GM19468 (cell line): ENCODE measurements at regions not wholly inside any gene's neighbourhood (a gene's known extent, or its start where the extent isn't known, plus 50 kb on each side); places are given as distances from the start of the nearest gene placed in this dataset.
"Not testable (repeated sequence)": the region's sequence is repeated elsewhere in the genome, so short reads cannot be mapped to it uniquely, and the experiment has no call there.

ENCODE experiments used
- ATAC-seq: cut with Tn5 transposase; IDR thresholded peaks from one replicate; pipeline ENCODE4 v1.9.1; 2021; ENCODE audit warnings: mild to moderate bottlenecking, moderate library complexity, moderate number of reproducible peaks; ENCODE audit not compliant: unreplicated experiment; ENCODE audit errors: extremely low read depth

DNA sequence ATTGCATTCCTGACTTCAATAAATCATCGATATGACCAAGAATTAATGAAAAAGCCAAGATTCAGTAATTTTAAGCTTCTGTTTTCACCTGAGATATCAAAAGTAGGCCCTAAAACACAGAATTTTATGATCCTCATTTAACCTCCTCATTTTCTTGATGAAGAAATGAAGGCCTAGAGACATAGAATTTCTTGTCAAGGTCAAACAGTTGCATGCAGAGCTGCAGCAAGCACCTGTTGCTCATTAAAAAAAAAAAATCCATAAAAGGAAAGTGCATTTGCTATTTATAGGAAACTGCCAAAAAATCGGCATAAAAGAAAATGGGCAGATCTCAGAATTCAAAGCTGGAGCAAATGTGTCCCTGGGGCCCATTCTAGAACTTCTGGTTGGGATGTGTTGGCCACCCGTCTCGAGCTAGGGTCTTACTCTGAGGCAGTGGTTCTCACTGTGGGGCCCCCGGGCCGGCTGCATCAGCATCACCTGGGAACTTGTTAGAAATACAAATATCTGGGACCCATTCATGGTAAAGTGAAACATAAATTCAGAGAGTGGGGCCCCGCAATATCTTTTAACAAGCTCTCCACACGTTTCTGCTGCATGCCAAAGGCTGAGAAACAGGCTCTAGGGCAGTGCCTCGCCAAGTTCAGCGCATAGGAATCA, 224.7 kb upstream of the UBL3 start:
- ATAC-seq = no peak

DNA sequence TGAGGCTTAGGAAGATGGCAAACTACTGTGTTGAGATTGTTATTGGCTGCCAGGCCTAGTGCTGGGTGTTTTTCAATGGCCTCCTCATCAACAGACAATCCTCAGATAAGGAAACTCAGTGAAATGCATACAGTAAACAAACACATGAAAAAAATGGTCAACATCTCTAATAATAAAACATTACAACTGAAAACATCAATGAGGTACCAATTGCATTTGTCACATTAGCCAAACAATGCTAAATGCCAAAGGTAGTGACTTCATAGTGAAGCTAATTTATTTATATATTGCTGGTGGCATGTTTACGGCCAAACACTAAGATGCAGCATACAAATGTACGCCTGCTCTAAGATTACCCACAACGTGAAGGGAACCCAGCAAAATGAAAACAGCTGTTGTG, 224.0 kb upstream of the UBL3 start:
- ATAC-seq = no peak

DNA sequence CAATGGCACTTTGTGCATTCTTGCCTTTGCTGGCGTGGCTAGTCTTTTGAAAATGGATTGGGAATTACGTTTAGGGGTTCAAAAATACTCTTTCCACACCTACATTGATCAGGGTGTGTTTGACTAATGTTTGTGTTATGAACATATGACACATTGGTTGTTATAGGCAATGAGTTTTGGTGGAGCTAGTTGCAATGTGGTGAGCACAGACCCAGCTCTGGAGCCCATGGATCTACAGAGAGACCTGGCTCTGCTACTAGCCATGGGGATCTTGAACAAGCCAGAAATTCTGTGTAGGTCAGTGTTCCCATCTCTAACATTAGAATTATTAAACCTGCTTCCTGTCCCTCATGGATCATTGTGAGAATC, 222.4 kb upstream of the UBL3 start:
- ATAC-seq = no peak

DNA sequence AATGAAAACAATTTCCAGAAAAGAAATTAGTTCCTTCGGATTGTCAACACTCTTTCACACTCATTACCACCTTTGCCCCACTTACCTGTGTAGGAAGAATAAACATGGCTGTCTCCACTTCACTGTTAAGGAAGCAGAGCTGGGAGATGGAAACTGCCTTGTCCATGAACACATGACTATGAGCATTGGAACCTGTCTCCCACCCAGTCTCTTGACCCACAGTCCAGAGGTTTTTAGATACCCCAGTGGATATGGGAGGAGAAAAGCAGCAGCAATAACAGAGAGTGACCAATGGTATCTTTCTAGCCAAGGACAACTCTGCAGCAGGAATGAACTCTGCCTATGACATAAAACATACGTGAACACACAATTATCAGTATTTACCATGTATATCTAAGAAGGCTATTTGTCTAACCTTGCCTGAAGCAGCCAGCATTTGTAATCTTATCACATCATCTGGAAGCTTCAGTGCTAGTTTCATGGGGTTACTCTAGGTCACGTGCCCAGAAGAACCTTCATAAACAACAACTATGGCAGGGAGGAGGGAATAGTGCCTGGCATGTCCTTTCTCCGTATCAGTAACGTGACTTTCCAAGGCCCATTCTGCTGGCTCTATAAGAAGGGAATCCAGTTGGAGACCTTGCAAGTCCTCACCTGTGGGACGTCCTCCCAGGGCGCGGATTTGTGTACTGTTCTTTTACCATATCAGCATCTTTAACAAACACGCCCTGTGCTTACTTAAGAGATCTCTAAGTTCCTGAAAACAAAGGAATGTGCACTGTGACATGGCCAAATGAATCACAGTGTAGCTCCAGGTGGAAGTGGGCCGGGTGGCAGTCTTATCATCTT, 221.8 kb upstream of the UBL3 start:
- no peak for ATAC-seq

DNA sequence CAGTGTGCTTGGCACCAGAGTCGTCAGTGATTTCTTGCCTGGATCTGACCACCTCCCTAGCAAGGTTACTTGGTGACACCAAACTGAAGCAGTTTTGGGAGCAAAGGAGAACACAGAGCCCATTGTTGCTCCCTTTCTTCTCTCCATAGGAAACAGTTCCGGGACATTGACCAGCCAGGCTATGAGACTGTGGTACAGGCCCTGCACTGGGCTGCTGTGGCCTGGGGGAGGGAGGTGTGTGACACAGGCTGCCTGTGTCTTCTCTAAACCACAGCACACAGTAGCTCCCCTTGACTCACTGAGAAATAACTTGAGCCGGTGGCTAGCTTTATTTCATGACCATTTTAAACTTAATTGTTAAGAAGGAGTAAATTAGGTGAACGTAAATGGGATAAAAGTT, 214.8 kb upstream of the UBL3 start:
- ATAC-seq = no peak

DNA sequence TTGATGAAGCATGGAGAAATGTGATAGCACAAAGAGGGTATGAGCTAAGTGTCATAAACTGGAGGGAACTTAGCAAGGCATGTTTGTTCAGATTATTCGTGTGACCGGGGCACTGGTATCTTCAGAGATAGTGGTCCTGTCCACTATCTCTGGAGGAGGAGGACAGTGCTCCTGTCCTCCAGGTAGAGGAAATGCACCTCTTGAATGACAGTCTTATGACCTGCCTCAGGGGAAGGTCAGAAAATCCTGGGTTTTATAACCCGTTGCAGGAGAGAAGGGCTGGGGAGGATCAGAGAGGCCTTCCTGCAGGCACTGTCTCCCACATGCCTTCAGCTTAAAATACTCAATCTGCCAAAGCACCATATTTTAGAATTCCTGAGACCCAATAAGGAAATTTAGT, 213.5 kb upstream of the UBL3 start:
- ATAC-seq = no peak

DNA sequence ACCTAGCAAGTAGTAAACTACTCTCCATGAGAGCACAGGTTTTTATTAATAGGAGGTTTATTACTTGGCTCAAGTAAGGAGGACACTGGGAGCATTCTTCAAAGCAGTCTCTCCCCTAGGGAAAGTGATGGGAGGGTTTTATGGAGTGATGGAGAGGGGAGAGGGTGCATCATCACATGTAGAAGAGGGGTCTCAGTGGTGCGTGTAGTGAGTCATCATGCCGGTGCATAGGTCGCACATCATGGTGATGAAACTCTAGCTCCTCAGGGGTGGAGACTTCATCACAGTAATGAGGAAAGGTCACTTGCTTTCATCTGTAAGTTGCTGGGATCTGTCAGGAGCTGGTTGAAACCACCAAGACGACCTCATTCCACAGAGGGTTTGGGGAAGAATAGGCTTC, 210.8 kb upstream of the UBL3 start:
- no peak for ATAC-seq

DNA sequence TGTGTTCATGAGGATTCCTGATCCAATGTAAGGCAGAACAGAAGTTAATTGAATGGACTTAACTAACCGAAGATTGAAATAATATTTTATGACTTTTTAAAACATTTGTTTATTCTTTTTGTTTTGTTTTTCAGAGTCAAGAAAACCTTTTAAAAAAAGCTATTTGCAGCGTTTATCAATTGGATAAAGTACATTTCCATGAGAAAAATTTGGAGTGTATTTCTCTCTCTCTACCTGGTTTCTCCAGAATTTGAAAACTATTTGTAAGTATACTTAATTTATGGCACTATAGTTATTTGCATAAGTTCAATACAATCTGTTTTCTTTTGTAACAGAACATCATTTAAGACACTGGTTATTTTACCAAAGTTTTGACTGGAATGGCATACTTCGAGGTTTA, 208.0 kb upstream of the UBL3 start:
- no peak for ATAC-seq

DNA sequence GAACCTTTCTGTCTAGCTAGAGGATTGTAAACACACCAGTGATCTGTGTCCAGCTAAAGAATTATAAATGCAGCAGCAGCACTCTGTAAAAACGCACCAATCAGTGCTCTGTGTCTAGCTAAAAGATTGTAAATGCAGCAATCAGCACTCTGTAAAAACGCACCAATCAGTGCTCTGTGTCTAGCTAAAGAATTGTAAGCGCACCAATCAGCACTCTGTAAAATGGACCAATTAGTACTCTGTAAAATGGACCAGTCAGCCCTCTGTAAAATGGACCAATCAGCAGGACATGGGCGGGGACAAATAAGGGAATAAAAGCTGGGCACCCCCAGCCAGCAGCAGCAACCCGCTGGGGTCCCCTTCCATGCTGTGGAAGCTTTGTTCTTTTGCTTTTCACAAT, 204.1 kb upstream of the UBL3 start:
- not testable (repeated sequence) for ATAC-seq

DNA sequence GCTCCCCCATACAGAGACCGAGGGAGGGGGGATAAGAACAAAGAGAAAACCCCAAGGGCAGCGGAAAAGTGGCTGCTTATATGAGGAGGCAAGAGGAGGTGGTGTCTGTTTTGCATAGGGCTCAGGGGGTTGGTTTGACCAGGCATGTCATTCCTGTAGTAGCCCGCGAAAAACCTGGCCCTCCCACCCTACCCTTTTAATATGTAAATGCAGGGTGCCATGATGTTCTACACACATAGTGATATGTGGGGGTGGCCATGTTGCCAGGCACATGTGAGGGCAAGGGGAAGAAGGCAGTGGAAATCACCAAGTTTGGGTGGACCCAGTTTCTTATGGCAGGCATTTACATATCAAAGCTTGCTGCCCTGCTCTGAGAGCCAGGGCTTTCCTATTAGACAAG, 203.5 kb upstream of the UBL3 start:
- no peak for ATAC-seq

DNA sequence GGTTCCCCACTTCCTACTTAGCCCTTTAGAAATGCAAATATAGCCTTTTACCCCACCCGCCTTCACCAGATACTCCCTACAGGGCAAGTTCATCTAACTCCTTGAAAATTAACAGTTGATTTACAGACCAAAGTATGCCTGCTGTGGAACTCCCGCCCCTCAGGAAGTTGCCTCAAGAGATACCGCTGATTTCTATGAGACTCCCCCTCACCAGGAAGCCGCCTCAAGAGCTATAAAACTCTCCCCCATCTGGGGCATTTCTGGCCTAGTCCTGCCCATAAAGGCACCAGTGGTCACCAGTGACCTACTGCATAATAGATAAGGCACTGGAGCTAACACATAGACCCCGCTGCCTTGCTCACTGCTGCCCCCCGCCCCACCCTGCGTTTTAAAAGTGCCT, 201.7 kb upstream of the UBL3 start:
- ATAC-seq = no peak

DNA sequence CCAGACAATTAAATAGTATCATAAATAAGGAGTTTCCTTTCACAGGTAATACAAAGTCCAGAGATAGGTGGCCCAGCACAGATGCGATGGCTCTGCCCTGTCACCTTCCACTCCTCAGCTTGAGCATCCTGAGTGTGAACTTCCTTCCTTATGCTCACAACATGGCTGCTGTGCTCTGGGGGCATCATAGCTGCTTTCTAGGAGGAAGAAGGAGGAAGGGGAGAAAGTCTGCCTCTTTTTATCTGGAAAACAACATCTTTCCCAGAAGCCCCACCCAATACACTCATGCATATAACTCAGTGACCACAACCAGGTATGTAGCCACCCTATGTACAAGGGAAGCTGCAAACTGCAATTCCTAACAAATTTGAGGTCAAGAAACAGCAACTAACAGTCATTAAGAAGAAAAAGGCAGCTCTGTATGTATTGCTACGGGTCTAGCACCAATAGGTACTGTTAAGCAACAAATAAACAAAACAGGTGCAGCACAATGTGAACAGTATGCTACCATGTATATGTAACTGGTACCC, 201.2 kb upstream of the UBL3 start:
- no peak for ATAC-seq

DNA sequence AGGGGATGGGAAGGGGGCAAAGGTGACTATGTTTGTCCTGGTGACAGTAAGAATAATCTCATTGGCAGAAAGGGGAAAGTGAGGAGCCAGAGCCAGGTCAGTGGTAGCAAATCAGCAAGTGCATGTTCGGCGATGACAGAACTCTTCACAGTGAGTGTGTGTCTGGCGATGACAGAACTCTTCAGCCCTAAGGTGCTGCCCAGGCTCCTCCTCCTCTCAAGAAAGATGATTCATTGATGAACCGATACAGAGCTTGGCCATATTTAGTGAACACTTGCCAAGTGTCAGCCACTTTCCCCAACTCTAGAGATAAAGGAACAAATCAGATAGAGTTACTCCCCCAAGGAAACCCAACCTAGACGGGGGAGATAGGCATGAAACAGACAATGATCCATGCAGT, 199.3 kb upstream of the UBL3 start:
- no peak for ATAC-seq

DNA sequence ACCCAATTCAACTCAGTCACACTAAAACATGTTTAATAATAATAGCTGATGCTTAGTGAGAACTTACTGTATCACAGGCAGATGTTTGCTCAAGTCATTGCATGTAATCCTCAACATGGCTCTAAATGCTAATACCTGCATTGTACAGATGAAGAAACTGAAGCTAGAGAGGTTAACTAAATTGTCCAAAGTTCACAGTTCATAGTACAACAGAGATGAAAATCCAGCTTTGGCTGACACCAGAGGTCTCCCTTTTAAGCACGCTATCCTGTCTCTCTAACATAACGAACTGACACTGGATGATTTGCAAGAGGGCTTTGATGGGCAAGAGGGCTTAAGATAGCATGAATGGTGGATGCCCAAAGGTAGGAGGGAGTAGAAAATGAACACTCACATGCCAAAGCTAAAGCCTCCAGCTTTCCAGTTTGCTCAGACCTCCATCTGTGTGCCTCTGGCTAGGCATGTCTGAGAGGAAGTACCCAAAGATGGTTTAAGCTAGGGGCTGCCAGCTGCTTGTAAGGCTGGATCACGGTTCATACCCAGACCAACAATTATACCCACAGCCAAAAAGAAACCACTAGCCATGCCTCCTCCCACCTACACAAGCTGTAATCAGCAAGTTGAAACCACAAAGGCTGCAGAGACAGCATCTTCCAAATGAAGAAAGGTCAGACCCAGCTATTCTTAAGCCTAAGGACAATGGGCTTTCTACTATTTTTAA, 196.9 kb upstream of the UBL3 start:
- ATAC-seq = no peak

DNA sequence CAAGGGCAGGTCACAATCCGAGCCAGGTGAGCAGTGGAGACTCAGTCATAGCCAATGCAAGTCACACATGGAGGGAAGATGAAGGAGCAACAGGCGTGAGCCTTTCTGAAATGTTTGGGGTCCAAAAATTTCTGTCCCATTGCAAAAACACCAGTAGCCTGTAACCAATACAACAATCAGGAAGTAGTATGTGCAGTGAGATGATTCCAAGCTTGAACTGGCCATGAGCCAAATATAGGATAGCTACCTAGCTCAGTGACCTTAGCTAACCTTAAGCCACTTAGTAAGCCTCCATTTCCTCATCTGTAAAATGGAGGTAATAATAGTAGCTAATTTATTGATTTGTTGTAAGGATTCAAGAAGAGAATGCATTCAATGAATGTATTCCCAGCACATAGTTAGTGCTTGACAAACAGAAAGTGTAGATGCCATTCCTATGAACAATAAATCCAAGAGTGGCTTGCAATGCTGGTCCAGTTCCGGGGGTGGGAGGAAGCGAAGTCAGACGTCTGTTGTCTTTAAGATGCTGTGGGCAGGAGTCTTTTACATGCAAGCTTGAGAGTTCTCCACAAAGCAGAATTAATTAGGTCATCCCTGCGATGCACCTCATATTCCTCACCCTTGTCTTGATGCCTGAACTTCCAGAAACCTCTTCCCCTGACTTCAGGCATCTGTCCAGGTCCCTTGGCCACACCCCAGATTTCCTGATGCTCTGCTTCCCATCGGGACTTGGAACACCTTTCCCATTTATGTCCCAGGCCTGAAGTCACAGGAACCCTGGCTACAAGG, 195.7 kb upstream of the UBL3 start:
- ATAC-seq = no peak

DNA sequence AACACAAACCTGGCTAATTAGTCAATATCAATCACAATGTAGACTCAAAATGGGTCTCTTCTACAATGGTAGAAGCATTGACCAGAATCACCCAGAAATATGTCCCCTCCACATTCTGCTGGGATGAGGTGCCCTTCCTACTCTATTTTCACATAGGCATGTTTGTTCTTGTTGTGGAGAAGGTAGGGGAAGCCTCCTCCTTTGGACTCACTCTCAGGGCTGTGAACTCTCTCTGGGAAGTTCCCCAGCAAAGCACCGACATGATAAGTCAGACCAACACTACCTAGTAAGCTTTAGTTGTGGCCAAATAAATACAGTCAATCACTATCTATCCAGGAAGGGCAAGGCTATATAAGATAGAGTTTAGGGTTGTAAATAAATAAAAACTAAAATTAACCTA, 194.5 kb upstream of the UBL3 start:
- no peak for ATAC-seq

DNA sequence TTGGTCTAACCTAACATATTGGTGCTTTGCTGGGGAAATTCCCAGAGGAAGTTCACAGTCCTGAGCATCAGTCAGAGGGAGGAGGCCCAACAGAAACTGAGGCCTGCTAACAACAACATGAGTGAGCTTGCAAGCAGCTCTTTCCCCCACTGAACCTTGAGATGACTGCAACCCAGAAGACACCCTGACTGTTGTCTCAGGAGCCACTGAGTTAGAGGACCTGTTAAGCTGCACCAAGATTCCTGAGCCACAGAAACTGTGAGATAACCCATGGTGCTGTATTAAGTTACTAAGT, 193.2 kb upstream of the UBL3 start:
- ATAC-seq = no peak

DNA sequence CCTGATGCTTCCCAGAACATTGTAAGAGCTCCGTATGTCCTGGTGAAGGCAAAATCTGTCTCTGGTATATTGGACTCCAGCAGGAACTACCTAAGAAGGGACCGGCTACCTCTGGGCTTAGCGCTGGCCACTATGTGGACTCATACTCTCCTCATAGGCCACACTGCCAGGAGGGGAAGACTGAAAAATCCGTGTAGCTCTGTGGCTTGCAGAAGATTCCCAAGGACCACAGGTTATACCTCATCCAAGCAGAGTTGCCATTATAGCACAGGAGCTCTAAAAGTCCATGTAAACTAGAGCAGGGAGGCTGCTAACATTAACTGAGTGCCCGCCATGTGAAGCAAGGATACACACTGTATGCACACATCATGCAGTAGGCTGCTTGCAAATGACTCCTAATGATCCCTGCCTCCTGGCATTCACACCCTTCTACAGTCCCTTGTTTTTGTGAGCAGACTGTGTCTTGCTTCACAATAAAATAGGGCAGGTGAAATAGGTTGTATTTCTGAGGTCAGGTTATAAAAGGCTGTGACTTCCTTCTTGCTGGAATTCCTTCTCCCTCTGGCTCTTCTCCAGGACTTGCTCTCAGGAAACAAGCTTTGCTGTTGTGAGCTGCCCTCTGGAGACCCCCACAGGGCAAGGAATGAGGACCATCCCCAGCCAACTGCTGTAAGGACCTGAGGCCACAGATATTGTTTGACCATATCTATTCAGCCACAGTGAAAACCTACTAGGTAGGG, 192.6 kb upstream of the UBL3 start:
- no peak for ATAC-seq

DNA sequence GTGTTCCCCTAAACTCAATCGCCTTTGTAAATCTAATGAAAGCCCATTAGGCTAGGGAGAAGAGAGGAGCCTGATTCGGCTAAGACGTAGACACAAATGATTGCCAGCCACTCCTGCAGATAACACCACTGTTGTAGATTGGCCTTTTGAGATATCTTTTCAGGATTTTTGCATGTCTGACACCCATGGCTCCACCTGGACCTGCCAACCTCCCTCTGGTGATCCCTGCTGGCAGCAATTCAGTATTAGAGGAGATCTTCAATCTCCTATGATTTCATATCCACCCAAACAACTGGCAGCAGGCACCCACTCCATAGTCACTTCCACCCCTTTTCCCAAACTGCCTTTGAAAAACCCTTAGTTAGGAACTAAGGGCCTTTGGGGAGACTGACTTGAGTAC, 191.9 kb upstream of the UBL3 start:
- no peak for ATAC-seq

DNA sequence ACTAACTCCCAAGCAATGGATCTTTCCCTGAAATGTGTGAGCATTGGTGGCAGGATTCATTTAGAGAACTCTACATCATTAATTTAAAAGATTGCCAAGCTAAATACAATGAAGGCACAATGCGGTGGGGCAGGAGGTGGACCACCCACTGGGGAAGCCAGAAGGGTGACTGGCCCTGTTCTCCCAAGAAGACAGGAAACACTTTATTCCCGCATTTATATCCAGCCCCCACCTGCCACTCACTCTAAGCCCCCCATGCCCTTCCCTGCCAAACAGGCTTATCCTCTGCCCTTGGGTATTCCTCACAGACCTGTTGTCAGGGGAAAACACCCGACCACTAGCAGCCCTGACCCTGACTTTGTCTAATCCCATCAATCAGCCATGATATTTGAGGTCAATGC, 189.1 kb upstream of the UBL3 start:
- no peak for ATAC-seq
